NOMO-1 treated with dmso at 0.1 percent for 144 hours (cell line): ENCODE measurements at regions not wholly inside any gene's neighbourhood (a gene's known extent, or its start where the extent isn't known, plus 50 kb on each side); places are given as distances from the start of the nearest gene placed in this dataset.
A peak's percentile ranks its signal among the peaks of the same experiment; 100 is the strongest.

Experiments used
- DNase-seq: peaks from one replicate; lab custom pipeline; 2025; ENCODE audit not compliant: unreplicated experiment; lab: John Stamatoyannopoulos, UW

DNA sequence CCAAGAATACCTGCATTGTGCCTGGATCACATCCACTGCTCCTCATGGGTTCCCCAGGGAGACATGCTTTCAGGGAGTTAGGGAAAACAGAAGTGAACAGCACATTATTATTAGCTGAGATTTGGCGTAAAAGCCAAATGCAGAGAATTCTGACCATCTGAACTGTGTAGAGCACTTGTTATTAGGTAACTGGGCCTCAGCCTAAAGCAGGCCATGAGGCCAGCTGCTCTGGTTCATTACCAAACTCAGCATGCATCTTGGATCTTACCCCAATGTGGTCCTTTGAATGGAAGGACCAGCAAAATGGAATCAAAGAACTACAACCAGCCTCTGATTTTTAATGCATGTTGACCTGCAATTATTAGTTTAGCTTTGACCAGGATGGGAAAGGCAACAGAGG is 322.3 kb downstream of the KCNS3 start:
- DNase-seq = no peak

DNA sequence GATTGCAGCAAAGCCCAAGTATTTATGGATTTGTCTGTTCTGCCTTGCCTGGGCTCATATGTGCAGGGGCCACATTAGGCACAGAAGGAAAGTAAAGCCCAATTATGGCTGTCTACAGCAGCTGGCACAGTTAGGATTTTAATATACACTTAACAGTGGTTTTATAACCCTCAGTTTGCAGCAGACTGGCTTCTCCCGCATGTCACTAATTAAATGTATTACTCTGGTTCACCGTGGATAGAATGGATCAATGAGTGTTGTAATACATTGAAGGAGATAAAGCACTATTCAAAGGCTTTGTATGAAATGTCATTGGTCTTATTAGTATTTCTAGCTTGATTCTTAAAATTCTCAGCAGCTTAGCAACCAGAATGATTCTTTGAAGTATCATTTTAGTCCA is 320.2 kb downstream of the KCNS3 start:
- DNase-seq = no peak

DNA sequence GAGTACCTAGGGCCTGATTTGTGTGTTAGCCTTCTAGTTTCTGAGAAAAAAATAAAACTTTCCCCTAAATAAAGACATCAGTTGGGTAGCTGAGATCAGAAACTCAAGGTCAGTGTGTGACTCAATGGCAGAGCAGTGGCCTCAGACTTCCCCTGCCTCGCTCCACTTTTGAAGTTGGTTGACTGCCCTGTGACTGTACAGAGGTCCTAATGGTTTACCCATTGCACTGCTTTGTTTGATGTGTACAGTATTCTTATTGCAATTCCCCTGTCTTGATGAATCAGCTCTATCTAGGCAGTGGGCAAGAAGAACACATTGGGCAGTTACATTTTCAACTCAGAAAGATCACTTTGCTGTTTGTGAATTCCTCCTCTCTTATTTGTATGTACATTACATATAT is 315.7 kb downstream of the KCNS3 start:
- no peak for DNase-seq

DNA sequence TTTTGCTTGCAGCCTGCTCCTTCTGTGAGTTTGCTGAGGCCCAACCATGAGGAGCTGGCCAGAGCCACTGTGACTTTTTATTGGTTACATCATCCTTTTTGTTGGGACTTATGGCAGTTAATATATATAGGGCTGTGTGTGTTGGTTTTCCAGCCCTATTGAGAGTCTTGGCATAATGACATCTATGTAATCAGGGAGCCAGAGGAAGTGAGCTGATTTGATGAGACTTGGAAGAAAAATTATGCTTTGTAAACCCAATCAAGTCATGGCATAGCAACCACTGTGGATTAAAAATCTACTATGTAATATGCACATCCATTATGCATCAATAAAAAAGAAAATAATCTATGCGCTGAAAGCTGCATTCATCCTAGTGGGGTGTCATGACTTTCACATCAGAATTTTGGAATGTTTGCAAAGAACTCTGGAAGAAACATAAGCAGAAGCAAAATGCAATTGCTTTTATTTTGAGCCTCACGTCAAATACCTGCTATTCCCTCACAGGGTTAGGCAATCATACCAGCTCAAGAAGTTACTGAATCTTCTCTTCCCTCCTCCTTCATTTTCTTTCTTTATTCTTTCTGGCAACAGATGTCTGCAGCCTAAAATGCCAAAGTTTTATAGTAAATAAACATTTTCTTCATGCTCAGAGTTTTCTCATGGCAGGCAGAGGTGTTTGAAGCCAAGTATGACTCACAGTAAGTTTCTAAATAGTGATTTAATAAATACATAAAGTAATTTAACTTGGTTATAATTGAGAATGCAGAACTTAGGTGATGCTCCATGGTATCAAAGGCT is 308.5 kb downstream of the KCNS3 start:
- DNase-seq = no peak

GRCh38 chr2:18182861-18183260 is 304.4 kb downstream of the KCNS3 start:
- no peak for DNase-seq

GRCh38 chr2:18180912-18181311 is 302.4 kb downstream of the KCNS3 start:
- no peak for DNase-seq

DNA sequence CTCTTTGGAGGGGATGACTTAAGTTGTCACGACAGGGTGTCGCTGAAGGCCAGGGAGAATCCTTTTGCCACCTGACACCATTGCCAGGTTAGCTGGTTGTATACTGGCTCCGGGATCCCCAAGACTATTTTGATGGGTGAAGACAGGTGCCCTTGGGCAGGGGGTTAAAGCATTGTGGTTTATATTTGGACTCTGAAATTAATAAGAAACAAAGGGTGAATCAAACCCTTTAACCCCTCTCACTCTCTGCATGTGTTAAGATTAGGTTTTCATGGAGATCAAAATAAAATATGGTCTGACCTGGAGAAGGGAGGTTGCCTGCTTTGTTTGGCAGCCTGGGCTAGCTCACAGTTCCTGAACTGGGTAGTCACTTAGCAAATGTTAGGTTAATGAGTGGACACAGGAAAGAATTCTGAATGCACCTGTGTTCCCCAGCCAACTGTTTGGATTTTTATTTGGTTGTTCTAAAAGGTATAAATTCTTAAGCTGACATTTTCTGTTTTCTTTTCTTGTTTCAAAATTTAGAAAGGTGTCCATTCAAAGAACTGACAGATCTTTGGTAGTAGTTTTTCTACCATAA is 301.7 kb downstream of the KCNS3 start:
- no peak for DNase-seq

DNA sequence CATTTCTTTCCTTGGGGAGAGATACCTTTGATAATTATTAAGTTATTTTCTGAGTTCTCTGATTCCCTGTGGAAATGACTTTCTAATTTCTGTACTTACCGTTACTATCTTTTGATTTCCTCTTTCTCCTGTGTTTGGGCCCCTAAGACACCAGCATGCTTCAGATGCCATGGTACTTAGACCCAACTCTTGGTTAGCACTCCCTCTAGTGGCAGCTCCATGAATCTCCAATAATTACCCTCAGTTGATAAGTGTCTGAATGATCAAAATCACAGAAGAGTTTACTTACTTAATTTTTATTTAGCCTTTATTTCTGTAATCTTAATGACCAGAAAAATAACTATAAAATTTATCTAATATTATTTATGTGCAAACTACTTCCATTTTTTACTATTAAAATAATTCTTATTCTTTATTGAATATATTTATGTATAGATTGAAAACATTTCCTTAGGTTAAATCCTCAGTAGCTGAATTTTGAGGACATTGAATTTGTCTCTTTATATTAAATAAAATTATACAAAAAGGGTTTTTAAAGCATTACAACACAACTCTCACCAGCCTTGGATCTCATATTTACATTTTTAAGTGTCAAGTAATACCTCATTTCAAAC is 300.4 kb downstream of the KCNS3 start:
- peak; percentile 14 for DNase-seq

GRCh38 chr2:18176679-18177215 is 298.3 kb downstream of the KCNS3 start:
- DNase-seq = no peak

DNA sequence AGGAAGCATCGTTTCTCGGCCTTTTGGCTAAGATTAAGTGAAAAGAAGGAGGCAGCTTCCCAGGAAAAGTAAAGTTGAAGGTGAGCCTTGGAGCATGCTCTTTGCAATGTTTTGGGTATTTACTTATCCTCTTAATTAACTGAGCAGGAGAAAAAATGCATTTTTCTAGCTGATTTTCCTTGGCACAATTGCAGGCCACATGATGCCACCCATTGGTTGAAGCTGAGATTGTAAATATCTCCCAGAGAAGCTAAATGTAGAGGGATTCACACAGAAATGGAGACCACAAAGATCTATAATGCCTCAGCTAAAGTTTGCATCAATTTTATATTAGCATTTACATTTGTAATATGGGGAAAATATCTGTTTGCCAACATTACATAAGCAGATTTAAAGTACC is 294.1 kb downstream of the KCNS3 start:
- no peak for DNase-seq

GRCh38 chr2:18171191-18172139 is 293.0 kb downstream of the KCNS3 start:
- DNase-seq = no peak

GRCh38 chr2:18170642-18171041 is 292.2 kb downstream of the KCNS3 start:
- DNase-seq = no peak

- DNase-seq = no peak
These were observed 291.4 kb downstream of the KCNS3 start for GRCh38 chr2:18169893-18170175.

DNA sequence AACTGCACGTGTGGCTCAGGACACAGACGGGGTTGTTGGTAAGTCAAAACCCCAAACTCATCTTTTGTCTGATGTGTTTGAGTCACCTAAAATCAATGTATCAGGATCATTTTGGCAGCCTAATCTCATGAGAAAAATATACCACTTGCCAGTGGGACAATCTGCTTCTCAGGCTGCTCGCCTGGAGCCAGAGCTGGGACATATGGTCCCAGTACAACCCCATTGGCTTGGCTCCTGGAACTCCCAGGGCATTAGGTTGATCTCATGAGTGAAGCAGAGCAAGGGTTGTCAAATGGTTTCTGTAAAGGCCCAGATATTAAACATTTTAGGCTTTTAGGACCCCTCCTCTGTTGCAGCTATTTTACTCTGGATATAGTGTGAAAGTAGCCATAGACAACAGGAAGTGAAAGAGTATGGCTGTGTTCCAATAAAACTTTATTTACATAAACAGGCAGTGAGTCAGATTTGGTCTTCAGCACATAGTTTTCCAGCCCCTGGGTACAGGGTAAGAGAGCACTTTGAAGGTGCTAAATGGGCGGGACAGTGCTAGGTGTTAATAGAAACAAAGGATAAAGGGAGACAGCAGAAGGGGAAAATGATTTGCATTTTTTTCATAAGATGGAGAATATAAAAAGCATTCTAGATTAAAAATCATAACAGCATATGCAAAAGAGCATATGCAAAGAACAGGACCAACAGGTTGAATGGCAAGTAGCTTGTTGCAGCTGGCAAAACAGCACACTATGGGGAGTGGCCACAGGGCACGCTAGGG is 290.8 kb downstream of the KCNS3 start:
- no peak for DNase-seq

DNA sequence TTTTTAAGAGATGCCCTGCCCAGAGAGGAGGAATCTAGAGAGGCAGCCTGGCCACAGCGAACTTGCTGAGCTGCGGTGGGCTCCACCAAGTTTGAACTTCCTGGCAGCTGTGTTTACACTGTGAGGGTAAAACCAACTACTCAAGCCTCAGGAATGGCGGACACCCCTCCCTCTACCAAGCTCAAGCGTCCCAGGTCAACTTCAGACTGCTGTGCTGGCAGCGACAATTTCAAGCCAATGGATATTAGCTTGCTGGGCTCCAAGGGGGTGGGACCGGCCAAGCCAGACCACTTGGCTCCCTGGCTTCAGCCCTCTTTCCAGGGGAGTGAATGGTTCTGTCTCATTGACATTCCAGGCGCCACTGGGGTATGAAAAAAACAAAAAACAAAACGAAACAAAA is 289.4 kb downstream of the KCNS3 start:
- no peak for DNase-seq

GRCh38 chr2:18161681-18162080 is 283.2 kb downstream of the KCNS3 start:
- DNase-seq = no peak

DNA sequence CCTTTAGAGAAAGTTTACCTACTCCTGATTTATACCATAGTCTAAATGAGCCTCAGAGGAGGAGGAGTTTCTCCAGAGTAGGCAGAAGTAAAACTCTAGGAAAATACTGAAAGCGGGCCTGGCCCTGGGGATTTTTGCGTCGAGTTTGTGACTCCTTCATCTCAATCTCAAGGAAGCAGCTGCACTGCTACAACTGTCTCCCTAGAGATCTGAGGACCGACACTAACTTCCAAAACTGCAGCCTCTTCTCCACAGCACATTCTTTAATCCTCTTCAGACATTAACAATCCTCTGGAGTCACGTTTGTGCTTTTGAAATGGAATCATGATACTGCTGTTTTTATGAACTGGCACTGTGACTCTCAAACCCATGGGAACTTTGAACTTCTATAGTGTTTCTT is 281.4 kb downstream of the KCNS3 start:
- DNase-seq = no peak

- DNase-seq = no peak
These were observed 278.0 kb downstream of the KCNS3 start for GRCh38 chr2:18156421-18156820.

- no peak for DNase-seq
These were observed 277.5 kb downstream of the KCNS3 start for GRCh38 chr2:18156002-18156401.

- DNase-seq = no peak
These were observed 276.3 kb downstream of the KCNS3 start for GRCh38 chr2:18154812-18155211.

- no peak for DNase-seq
These were observed 275.8 kb downstream of the KCNS3 start for GRCh38 chr2:18154259-18154658.
